Fibroblast of skin of right biceps (primary cell): ENCODE measurements at regions not wholly inside any gene's neighbourhood (a gene's known extent, or its start where the extent isn't known, plus 50 kb on each side); places are given as distances from the start of the nearest gene placed in this dataset.
"Not testable (repeated sequence)": the region's sequence is repeated elsewhere in the genome, so short reads cannot be mapped to it uniquely, and the experiment has no call there.

ENCODE experiments used
- DNase-seq: peaks from one replicate; pipeline ENCODE4 v3.0.0-alpha.2; 2013

GRCh38 chr10:64265961-64266360 lies 744.8 kb downstream of the REEP3 start:
- no peak for DNase-seq

DNA sequence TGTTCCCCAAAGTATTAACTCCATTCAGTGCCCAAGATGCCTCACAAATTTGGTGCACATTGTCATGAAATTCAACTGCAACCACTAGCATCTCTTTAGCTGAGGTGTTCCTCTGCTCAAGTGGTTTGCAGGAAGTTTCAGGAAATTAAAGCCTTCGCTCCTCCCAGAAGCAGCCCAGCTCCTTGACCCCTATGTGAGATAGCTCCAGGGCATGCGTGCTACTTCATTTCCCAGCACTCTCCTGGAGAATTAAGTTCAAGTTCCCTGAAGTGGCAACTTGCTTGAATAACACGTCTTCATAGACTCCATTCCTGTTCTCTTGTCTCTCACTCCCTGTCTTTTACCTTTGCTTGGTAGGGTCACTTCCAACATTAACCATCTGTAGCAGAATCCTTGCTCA lies 750.3 kb downstream of the REEP3 start:
- DNase-seq = no peak

DNA sequence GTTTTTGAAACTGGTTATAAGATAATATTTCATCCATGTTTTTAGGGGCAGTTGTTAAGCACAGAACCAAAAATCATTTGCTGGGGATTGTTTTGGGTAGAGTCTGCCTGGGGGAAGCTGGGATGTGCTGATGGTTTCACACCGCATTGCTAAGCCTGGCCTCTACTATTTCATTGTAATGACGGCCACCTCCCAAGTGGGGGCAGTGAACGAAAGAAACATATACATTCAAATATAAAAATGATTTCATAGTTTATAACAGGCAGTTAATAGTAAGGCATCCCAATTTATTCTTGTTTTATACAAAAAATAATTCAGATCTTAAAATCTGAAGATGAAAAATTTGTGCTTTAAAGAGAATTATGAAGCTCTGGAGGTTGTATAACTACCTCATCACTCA lies 750.8 kb downstream of the REEP3 start:
- no peak for DNase-seq

- DNase-seq = no peak
Measured at GRCh38 chr10:64275001-64275400, 753.8 kb downstream of the REEP3 start.

DNA sequence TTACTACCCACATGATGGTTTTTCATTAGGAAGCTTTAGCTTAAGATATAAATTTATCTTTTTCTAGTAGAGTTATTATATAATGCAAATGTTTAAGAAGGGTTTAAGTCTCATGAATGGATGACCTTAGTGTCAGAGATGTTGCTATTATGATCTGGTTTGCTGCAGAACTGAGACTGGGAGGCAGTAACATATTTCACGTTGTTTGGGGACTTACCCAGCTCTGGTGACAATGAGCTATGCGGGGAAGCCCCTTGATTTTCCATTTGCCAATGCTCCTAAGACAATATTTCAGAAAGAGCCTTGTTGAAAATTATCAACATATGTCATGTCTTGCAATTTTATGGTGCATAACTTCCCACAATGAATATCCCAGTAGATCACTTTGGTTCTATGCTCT lies 754.6 kb downstream of the REEP3 start:
- no peak for DNase-seq

DNA sequence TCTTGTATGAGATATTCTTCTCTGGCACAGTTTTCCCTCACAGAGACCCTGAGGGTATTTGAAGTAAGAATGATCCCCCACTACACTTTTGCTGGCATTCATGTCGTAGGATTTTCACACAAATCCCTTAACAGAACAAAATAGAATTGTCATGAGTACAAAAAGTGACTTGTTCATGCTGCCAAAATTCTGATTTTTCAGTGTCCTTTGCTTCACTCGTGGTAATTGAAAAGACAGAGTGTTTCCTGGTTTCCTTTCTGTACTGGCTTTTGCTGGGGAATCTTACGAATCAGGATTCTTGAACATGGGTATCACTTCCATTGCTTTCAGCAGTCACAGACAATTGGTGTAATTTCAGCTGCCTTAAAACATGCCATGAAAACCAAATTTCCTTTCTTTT lies 756.3 kb downstream of the REEP3 start:
- no peak for DNase-seq

GRCh38 chr10:64283621-64284020 lies 762.4 kb downstream of the REEP3 start:
- no peak for DNase-seq

GRCh38 chr10:64286533-64286932 lies 765.3 kb downstream of the REEP3 start:
- no peak for DNase-seq

GRCh38 chr10:64288404-64288803 lies 767.2 kb downstream of the REEP3 start:
- no peak for DNase-seq

DNA sequence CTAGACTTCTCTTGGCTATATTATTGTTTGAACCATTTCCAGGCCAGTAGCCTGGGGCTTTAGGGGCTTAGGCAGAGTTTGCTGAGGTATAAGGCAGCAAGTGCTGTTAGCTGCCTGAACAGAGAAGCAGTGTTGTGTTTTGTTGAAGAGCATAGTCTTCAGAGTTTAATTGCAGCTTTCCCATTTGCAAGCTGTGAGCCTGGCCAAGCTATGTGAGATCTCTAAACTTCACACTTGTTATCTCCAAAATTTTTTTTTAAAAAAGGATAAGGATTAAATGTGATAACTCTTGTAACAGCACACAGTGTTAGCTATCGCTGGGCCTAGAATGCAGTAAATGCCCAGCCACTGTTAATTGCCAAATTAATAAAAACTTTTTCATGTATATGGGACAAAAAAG lies 782.4 kb downstream of the REEP3 start:
- DNase-seq = no peak

GRCh38 chr10:64306729-64307327 lies 785.6 kb downstream of the REEP3 start:
- DNase-seq = no peak

- DNase-seq = no peak
Measured at GRCh38 chr10:64312876-64313275, 791.7 kb downstream of the REEP3 start.

GRCh38 chr10:64313967-64314366 lies 792.8 kb downstream of the REEP3 start:
- no peak for DNase-seq

GRCh38 chr10:64316416-64316815 lies 795.2 kb downstream of the REEP3 start:
- no peak for DNase-seq

DNA sequence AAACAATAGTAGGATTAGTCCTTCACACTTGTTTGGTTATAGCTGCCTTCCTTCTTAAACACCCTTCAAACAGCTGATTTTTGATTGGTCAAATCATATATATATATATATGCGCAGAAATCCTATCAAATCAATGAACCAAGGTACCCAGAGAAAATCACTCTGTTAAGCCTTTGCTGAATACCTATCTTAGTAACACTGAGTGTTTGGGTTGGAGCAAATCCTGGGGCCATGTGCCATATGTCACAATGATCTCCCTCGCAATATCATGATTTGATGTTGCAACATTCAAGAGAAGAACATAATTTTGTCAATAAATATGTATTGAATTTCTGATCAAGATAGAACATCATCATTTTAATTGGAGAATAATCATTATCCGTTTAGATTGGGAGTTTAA lies 795.6 kb downstream of the REEP3 start:
- no peak for DNase-seq

GRCh38 chr10:64320448-64320847 lies 799.2 kb downstream of the REEP3 start:
- no peak for DNase-seq

- DNase-seq = no peak
Measured at GRCh38 chr10:64329510-64329909, 808.3 kb downstream of the REEP3 start.

DNA sequence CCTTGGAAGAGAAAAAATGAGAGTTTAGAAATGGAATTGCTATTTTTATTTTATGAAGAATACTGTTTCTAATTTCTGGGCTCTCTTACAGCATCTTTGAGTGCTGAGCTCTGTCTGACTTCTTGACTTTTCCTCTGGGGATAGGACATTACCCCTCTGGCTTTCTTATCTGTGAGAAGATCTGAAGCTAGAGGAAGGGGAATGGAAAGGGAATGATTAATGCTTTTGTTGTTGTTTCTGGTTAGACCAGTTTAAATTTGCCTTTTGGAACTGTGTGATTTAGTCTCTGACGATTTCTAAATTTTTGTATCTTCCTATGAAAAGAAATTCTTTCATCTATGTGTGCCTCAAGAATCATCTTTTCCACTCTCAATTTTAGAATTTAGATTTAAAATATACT lies 811.4 kb downstream of the REEP3 start:
- DNase-seq = no peak

DNA sequence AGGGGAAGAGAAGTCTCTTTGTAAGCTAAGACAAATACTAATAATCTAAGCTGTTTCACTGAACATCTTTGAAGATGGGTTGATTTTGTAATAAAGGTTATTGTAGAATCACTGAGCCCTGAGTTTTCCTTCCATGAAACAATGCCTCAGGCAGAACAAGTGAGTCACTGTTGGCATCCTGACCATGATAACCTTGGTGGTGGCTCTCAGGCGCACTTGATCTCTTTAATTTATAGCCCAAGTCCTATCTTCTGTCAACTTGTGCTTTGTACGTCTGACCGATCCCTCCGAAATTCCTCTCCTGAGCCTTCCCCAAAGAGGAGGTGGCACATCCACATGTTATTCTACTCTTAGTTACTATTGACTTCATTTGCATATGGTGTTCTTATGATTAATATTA lies 812.9 kb downstream of the REEP3 start:
- no peak for DNase-seq

DNA sequence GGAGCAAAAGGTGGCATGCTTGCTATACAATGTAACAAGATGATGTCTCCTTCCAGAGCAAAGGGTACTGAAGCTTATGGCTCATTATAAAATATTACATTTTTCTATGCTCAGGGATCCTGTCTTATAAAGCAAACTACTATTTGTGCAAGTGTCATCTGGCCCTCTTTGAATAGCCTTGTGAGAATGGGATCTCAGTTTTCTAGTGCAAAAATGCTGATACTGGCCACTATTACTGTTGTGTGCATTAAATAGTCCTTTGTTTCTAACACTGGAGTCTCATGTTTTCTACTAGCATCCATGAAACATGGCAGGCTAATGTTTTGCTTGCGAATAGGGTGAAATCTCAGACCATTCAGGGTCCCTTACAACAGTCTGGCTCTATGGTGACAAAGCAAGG lies 823.0 kb downstream of the REEP3 start:
- DNase-seq = no peak

GRCh38 chr10:64345856-64346255 lies 824.7 kb downstream of the REEP3 start:
- DNase-seq = no peak

DNA sequence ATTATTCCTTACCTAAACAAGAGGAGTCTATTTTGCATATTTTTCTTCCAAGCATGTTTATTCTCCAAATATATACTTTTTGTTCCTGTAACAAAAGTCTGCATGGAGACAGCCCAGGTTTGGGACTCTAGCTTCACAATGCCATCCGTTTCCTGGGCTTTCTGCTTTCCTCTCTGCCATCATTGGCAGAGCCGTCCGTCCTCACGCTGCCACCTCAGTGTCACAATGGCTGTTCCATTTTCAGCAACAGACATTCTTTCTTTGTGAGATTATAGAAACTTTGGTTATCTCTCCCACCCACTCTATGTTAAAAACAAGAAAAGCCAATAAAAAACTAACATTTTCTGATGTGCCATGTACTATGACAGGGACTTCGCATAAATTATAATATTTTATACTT lies 825.2 kb downstream of the REEP3 start:
- no peak for DNase-seq

DNA sequence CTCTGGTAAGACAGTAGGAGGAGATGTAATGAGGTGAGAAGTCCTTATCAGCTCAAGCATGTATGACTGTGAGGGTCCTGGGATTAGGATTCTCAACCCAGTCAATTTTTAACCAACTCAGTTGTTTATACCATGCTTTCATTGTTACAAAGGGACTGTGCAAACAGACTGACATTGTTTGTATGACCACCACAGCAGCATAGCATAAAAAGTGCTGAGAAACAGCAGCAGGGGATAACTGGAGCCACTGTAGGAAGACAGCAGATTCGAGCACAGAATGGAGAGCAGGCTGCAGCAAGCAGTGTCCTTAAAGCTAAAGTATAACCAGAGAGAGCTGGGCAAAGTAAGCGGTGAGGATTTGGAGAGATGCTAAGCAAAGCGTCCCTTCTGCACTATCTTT lies 829.5 kb downstream of the REEP3 start:
- DNase-seq = no peak

DNA sequence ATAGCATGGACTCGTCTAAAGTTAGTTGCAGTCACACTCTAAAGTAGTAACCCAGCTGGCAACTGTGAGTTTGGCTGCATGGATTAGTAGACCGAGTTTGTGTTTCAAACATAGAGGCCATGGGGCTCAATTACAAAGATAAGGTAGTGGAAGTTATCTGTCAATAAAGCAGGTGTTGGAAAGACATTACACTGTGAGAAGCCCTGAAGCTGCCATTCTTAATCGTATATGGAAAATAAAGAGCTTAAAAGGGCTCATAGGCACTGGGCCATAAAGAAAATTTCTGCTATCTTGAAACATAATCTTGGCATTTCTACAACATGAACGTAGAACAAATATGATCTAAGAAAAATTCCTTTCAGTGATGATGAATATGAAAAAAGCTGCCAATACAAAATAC lies 837.7 kb downstream of the REEP3 start:
- no peak for DNase-seq

DNA sequence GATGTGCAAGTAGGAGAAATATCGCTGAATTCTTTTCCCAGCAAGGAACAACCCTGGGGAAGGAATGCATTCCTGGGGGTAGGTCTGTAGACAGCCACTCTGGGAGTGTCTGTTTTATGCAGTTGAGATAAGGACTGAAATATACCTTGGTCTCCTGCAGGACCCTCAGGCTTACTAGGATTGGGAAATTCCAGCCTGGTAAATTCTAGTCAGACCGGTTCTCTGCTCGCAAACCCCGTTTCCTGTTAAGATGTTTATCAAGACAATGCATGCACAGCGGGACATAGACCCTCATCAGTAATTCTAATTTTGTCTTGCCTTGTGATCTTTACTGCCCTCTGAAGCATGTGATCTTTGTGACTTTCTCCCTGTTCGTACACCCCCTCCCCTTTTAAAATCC lies 839.0 kb downstream of the REEP3 start:
- not testable (repeated sequence) for DNase-seq

DNA sequence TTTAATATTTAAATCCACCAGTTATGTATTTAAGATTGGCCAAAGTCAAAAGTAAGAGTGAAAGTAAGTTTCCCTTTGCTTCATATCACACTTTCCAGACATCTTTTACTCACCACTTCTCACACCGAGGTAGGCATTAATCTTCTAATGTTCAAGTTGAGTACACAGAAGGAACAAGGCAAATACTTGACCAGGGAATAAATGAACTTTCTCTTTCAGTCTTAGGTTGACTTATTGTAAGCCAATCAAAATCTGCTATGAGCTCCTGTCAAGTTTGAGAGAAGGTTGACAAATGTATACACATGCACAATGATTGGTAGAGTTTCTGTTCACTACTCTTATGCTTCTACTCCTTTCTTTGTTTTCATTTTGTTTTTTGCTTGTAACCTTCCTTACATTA lies 842.5 kb downstream of the REEP3 start:
- no peak for DNase-seq
